Germinal center (tissue), 1 donor: ENCODE measurements at regions not wholly inside any gene's neighbourhood (a gene's known extent, or its start where the extent isn't known, plus 50 kb on each side); places are given as distances from the start of the nearest gene placed in this dataset.
"Not testable (repeated sequence)": the region's sequence is repeated elsewhere in the genome, so short reads cannot be mapped to it uniquely, and the experiment has no call there.

Experiments
- DNase-seq: peaks from one replicate; pipeline ENCODE4 v3.0.0; 2012; ENCODE audit warnings: mixed read lengths, low spot score

DNA sequence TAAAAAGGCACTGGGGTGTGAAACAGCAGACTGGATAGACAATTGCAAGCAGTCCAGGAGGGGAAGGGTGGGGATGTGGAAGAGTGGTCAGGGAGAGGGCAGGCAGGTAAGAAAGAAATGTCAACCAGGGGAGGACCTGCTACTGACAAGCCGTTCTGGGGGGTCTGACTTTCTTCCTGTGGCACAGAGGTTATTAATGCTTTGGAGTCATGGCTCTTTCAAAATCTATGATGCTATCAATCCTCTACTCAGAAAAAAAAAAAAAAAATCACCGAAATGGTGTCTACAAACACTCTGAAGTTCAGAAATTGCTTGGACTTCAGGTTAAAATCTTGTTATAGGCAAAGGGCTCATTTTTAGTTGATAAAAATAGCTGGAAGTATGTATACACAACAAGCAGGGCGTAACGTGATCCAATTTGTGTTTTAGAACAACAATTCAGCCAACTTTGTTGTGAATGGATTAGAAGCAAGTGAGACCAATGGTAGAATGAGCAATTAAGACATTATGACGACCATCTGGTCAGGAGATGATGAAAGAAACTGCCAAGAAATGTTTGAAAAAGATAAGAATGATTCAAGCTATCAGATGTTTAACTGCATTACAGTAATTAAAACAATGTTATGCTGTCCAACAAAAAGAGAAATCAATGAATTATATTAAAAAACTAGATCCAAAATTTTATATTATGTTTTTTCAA lies 255.2 kb downstream of the DEPDC1B start:
- DNase-seq = no peak

DNA sequence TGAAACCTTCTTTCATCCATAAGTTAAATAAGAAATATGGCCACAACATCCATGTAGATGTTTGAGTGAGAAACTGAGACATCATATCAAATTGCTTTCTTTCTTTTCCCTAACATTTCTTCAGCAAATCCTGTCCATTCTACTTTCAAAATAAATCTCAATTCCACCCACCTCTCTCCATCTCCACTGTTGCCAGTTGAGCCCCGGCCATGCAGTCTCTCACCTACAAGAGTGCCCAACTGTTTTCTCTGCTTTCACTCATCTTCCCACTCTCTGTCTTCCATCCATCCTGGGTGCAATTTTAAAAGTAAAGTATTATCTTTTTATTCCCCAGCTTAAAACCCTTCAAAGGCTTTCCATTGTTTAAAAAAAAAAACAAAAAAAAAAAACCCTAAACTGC lies 260.4 kb downstream of the DEPDC1B start:
- DNase-seq = no peak

DNA sequence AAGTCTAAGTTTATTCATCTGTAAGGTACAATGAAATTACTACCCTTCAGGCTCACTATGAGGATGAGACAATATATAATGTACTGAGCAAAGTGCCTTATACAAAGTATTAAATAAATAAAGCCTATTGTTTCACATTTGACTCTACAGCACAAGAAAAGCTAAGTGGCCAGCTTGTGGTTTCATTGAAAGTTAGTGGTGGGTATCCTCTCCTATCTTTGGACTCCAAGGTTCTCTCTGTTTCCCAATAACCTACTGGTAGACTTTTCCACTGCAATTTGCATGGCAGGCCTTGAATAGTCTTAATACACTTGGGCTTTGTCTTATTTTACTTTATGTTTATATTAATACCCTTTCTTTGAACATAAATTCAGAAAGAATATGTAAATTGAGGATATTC lies 262.7 kb downstream of the DEPDC1B start:
- no peak for DNase-seq

DNA sequence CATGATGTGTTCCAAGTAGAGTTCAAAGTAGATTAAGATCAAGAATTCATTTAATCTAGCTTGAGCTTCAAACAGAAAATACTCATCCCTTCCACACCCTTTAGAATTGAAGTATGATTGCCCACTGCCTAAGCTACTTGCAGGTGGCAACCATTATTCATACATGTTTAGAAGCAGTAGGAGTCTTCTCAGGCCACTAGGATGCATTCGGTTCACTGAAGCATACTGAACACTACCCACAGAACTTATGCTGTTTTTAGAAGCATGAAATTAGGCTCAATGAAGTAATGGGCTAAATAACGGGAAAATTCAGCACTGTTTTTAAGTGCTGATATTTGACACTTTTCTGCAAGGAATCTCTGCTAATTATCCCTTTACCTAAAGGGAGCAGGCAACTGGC lies 263.4 kb downstream of the DEPDC1B start:
- peak; percentile 4 for DNase-seq

DNA sequence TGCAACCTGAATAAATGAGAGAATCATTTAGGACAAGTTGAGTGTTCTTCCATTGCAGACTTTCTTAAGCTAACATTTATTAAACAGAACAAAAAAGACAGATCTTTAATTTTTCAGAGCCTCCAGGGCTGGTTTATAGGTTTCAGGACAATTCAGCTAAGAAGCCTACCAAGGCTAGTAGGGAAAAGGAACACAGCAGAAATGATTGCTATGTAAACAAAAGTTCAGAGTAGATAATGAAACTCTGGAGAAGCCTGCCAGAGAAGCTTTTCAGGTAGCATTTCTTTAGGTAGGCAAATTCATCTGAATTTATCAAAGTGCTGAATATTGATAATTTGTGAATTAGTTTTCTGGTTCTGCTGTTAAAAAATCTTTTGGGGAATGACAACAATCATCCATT lies 264.2 kb downstream of the DEPDC1B start:
- no peak for DNase-seq

DNA sequence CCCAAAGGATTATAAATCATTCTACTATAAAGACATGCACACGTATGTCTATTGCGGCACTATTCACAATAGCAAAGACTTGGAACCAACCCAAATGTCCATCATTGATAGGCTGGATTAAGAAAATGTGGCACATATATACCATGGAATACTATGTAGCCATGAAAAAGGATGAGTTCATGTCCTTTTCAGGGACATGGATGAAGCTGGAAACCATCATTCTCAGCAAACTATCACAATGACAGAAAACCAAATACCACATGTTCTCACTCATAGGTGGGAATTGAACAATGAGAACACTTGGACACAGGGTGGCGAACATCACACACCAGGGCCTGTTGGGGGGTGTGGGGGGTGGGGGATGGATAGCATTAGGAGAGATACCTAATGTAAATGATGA lies 273.8 kb downstream of the DEPDC1B start:
- not testable (repeated sequence) for DNase-seq

DNA sequence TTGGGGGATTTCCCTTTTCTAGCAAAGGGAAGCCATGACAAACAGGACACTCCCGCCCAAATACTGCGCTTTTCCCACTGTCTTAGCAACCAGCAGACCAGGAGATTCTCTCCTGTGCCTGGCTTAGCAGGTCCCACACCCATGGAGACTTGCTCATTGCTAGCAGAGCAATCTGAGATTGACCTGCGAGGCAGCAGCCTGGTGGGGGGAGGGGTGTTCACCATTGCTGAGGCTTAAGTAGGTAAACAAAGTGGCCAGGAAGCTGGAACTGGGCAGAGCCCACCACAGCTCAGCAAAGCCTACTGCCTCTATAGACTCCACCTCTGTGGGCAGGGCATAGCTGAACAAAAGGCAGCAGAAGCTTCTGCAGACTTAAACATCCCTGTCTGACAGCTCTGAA lies 279.2 kb downstream of the DEPDC1B start:
- not testable (repeated sequence) for DNase-seq

DNA sequence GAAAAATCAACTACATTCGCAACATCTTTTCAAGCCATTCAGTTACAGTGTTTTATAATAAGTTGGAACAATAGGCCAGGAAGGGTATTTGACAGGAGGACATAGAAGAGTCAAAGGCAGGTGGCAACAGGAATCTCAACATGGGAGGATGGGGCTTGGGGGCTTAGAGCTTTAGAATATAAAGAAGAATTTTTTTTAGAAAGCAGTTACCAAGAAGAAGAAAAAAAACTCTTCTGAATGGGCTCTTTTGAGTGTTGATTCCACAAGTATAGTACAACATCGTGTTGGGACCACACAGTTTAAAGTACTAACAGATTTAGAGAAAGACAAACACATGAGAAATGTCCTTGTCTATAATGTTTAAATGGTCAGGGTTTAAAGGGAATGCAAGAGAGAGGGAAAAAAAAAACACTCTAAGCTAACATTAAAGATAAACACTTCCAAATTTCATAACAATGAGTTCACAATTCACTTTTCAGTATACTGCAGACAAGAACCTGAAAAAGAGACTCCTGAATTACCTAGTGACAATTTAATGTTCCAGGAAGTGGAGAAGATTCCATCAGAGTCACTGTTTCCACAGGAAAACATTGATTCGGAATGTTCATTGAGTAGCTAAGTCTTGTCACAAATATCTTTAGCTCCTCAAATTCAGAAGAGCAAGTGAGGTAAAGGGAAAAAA lies 282.3 kb downstream of the DEPDC1B start:
- no peak for DNase-seq

DNA sequence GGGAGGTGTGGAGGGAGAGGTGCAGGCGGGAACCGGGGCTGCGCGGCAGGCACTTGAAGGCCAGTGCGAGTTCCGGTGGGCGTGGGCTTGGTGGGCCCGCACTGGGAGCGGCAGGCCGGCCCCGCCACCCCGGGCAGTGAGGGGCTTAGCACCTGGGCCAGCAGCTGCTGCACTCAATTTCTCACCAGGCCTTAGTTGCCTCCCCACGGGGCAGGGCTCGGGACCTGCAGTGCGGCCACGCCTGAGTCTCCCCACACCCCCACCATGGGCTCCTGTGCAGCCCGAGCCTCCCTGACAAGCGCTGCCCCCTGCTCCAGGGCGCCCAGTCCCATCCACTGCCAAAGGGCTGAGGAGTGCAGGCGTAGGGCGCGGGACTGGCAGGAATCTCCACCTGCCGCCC lies 284.5 kb downstream of the DEPDC1B start:
- DNase-seq = no peak

DNA sequence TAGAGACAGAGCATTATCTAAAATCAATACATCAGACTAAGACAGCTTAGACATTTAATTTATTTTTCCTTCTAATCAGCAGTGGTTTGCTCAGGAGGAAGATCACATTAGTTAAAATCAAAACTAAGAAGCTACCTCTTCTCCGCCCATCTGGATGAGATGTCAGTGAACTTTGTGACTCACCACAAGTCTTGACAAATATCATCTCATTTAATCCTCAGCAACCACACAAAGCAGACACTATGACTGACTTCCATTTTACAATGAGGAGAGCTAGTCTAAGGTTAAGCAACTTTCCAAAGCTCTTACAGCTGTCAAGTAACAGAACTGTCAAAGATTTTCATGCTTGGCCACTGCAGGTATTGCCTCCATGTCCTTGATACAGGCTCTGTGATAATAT lies 289.5 kb downstream of the DEPDC1B start:
- no peak for DNase-seq

DNA sequence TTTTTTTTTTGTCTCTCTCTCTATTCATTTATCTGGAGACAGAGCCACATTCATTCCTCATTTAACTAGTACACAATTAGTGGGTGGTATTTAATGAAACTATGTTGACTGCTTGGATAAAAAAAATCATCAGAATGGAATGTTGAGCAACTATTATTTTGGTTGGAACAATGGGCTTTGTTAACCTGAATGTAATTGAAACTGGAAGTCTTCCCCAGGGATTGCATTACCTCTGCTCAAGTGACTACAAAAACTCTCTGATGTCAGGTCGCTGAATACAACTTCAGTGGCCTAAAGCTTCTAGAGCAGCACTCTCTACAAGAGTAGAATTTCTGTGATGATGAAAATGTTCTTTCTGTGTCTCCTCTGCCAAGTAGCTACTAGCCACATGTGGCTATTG lies 295.8 kb downstream of the DEPDC1B start:
- no peak for DNase-seq

DNA sequence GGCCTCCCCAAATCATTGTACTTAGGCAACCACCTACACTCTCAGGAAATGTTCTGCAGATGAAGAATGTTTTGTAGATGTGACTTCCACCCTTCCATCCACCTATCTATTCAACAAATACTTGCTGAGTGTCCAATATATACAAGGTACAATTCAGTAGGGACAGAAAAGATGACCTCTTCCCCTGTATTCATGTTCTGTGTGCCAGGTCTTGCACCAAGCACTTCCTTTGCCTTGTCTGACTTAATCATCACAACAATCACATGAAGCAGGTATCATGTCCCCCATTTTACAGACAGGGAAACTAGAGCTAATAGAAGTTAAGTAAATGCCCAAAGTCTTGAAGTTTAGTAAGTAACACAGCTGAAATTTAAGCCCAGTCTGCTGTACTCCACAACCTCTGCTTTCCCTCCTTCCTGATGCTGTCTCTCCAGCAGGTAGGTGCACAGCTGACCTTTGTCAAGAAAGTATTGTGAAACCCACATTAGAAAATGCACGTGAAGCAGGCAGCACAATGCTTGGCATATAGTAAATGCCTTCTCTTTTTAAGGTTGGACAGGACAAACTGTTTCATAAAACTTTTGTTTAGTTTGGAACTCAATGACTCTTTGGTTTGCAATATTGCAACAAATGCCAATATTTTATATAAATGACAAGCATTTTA lies 296.5 kb downstream of the DEPDC1B start:
- no peak for DNase-seq

DNA sequence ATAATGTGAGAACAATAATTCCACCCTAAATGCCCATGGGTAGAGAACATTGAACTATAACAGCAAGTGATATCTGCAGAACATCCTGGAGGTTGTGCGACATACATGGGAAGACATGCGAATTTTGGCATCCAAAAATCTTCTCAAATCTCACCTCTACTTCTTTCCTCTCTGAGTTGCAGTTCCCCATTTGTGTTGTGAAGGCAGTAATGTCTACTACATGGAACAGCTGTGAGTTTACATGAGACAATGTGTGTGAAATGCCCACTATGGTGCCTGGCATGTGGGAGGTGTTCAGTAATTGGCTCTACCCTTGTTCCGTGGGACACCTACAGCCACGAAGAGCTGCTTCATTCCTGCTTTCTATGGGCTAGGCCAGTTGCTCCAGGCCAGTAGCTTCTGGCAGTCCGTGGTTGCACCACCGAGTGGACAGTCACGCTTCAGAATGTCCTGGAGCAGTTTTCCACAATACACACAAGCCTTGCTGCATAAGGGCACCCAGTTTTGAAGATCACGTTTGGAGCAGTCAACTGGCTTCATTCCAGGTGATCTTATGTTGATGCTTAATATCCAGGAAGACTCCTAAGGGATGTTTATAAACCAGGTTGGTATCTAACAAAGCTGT lies 297.7 kb downstream of the DEPDC1B start:
- DNase-seq = peak; percentile 9

DNA sequence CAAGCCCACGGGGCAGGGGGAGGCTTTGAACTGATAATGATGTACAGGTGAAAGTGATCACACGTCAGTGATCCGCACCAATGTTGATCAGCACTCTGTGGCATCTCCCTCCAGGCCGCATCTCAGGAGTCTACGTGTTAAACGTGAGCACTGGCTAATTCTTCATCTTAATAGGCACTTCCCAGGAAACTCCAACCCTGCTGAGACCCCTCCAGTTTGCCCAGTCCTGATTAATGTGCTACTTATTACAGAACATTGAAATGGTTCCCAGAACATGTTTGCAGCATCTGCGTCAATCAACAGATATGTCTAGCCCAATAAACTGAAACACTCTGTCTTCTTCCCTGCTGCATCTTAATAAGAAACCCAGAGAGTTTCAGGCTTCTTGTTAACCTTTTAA lies 298.4 kb downstream of the DEPDC1B start:
- DNase-seq = no peak

DNA sequence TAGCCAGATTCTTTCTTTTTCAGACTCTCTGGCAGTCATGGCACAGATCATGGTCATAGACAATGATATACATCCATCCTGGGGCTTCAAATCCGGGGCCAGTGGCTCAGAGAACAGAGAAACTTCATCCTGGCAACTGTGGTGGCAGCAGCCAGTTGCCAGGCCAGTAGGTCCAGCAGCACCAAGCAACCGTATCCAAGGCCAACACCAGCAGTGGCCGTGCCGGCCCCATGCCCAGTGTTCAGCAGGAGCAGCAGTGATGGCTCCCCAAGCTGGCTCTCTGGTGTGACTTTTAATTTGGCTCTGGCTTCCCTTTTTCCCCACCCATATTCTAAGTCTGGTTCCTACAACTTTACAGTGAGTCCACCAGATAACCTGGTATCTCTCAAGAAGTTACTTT lies 300.5 kb downstream of the DEPDC1B start:
- DNase-seq = no peak

DNA sequence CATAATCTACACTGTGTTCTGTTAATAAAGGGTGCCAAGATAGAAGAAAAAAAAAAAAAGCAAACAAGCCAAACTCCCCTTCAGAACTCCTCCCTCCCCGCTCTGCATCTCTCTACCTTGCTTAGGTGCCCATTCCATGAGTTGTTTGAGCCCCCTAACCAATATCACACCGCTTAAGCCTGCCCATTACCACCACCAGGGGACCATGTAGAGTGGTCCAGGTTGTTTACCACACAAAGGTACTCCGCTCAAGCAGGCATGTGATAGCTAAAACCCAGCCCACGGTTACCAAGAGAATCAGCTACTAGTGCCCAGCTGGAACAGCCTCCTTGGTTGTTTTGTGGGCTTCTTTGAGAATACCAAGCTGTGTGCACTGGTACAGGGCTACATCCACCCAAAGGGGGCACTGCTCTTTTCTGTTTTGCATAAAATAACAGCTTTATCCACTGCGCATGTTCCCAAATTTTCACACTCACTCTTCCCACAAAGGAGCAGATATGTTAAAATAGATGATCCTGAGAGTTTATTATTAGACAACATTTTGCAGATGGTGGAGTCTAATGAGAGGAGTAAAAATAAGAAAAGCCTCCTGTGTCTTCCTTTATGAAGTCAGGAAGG lies 304.1 kb downstream of the DEPDC1B start:
- no peak for DNase-seq

DNA sequence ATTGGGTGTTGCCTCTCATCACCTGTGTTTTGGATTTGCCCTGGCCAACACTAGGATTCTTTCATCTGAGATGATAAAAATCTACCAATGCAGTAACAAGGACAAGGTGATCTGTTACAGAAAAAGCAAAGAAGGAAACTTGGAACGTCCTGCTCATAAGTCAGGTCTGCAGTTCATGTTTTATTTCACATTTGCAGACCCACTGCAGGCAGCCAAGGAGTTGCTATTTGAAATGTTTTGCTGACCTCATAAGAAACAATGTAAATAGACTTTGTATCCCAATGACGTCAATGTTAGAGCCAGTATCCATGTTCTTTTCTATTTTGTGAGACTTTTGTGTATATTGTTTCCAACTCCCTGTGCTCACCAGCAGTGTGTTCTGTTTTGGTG lies 312.9 kb downstream of the DEPDC1B start:
- no peak for DNase-seq

DNA sequence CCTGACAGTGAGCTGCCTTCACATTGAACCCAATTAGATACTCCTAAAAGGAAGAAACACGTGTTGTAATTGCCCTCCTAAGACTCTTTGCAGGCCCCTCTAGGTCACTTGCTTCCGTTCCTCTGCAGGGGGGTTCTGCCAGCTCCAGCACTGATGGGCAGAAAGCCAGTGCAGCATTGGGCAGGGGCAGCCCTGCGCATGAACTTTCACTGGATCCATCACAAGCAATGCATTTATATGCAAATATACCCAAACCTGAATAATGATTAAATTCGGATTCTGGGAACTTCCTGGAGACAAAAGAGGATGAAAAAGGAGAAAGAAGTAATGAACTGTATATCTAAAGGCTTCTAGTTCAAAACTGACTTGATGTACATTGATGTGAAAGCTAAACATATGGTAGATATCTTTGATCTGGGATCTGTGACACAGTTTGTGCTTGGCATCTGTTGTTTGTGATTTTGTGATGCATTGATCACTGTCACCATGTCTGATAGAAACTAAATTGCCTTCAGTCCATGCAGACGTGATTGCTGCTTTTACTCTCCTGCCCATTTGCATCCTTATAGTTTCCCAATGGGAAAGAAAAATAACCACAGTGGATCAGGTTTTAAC lies 313.4 kb downstream of the DEPDC1B start:
- DNase-seq = no peak

DNA sequence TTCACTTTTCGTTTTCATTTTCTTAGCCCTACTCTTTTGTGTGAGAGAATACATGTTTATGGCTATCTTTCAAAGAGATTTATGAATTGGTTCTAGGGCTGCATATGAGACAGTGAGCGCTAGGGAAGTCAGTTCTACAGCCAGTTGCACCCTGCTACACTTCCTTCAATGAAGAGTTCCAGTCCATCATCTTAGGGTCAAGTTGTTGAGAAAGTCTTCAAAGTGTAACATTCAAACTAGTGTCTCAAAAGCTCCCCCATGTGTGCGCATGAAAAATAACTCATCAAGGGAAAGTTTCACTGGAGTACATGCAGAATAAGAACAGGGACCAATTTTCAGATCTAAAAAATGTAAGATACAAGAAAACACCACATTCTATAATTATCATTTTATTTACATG lies 317.2 kb downstream of the DEPDC1B start:
- peak; percentile 9 for DNase-seq

DNA sequence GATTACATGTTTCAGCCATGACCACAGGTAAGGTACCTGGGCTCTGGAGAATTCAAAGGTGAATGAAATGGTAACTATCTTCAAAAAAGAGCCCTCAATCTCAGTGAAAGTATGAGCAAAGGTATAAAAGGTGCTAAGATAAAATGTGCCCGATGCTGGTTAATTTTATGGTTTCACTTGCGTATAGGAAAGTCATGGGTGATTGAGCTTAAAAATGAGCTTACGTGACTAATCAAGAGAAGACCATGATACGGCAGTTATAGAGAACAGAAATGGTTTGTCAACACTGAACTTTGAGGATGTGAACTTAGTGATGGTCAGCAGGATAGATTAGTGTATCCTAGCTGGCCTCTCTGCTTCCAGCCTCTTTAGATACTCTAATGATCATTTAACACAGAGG lies 320.1 kb downstream of the DEPDC1B start:
- no peak for DNase-seq

DNA sequence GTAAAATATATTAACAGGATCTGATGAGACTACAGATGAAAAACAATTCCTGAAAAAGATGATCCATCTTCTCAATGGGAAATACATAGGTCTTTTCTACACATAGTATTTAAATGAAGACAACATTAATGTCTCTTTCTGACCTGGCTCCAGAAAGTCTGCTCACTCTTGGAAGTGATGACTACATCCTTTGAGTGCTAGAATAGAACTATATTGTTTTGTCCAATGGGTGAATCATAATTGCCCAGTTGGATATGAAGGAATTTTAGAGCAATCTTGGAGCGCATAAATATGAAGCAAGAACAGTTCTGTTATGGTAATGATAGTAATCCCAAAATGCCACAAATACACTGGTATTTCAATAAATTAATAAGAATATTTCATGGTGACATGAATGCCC lies 322.1 kb downstream of the DEPDC1B start:
- DNase-seq = no peak

DNA sequence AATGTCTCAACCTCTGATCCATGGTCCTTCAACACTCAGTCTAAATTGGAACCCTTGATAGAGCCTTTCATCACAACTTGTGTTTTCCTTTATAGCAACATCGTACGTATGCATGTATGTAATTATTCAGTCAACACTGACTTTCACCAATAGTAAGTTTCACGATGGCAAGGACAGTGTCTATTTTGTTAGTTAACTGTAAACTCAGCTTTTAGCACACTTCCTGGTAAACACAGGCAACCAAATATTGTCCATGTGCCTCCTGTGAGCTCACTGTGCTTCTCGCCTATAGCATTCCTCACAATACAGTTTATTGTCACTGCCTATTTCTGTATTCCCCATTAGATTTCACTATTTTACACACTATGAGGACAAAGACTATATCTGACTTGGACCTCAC lies 323.1 kb downstream of the DEPDC1B start:
- DNase-seq = no peak
